OCI-LY1 (cell line): ENCODE measurements at regions not wholly inside any gene's neighbourhood (a gene's known extent, or its start where the extent isn't known, plus 50 kb on each side); places are given as distances from the start of the nearest gene placed in this dataset.
"Not testable (repeated sequence)": the region's sequence is repeated elsewhere in the genome, so short reads cannot be mapped to it uniquely, and the experiment has no call there.

Source experiments
- H2AFZ ChIP-seq: fragments of 200-600 bp; sonication (generic), shearing (Covaris generic); 2 replicates; pipeline ENCODE4 v1.6.0; 2014; ENCODE audit warnings: antibody characterized with exemption, mild to moderate bottlenecking, low read length
- H3F3A ChIP-seq: fragments of 200-600 bp; sonication (generic), shearing (Covaris generic); 2 replicates; pipeline ENCODE4 v1.6.0; 2014; ENCODE audit warnings: mild to moderate bottlenecking, antibody characterized with exemption, low read length, moderate library complexity; ENCODE audit not compliant: insufficient read depth
- H3K27ac ChIP-seq: fragments of 200-600 bp; sonication (generic); 2 replicates; pipeline ENCODE4 v1.5.1; 2014; ENCODE audit warnings: low read length, mixed run types, mild to moderate bottlenecking, low read depth; ENCODE audit not compliant: poor library complexity, severe bottlenecking
- H3K27me3 ChIP-seq: fragments of 200-600 bp; sonication (generic); 2 replicates; pipeline ENCODE4 v1.6.0; 2014; ENCODE audit warnings: antibody characterized with exemption, mild to moderate bottlenecking, low read length, moderate library complexity; ENCODE audit not compliant: insufficient read depth
- H3K36me3 ChIP-seq: fragments of 200-600 bp; sonication (generic); 2 replicates; pipeline ENCODE4 v1.6.1; 2014; ENCODE audit warnings: mild to moderate bottlenecking, antibody characterized with exemption, low read length, moderate library complexity, mixed read lengths; ENCODE audit not compliant: insufficient read depth
- H3K4me1 ChIP-seq: fragments of 200-600 bp; sonication (generic); 2 replicates; pipeline ENCODE4 v1.5.1; 2014; ENCODE audit warnings: mild to moderate bottlenecking, low read length, moderate library complexity; ENCODE audit not compliant: insufficient read depth, severe bottlenecking
- H3K4me2 ChIP-seq: fragments of 200-600 bp; sonication (generic), shearing (Covaris generic); 2 replicates; pipeline ENCODE4 v1.6.1; 2014; ENCODE audit warnings: low read length
- H3K4me3 ChIP-seq: fragments of 200-600 bp; sonication (generic); 2 replicates; pipeline ENCODE4 v1.5.1; 2014; ENCODE audit warnings: low read length, low read depth, mild to moderate bottlenecking, mixed read lengths; ENCODE audit not compliant: poor library complexity, severe bottlenecking
- H3K79me2 ChIP-seq: fragments of 200-600 bp; shearing (Covaris generic); 2 replicates; pipeline ENCODE4 v1.6.1; 2016; ENCODE audit warnings: mixed run types, low read length, mixed read lengths; ENCODE audit not compliant: insufficient read depth
- H3K9ac ChIP-seq: fragments of 200-600 bp; sonication (generic), shearing (Covaris generic); 2 replicates; pipeline ENCODE4 v1.6.1; 2014; ENCODE audit warnings: mild to moderate bottlenecking, low read length, mixed read lengths
- H3K9me2 ChIP-seq: fragments of 200-600 bp; sonication (generic), shearing (Covaris generic); 2 replicates; pipeline ENCODE4 v1.6.1; 2014; ENCODE audit warnings: low read depth, mild to moderate bottlenecking, low read length, mixed read lengths
- H3K9me3 ChIP-seq: fragments of 200-600 bp; shearing (Covaris generic); 2 replicates; pipeline ENCODE4 v1.6.1; 2014; ENCODE audit warnings: low read length, mixed read lengths
- H4K20me1 ChIP-seq: fragments of 200-600 bp; sonication (generic), shearing (Covaris generic); 2 replicates; pipeline ENCODE4 v1.6.0; 2016; ENCODE audit warnings: mild to moderate bottlenecking, low read length; ENCODE audit not compliant: insufficient read depth
- CTCF ChIP-seq: fragments of 200-600 bp; sonication (generic), shearing (Covaris generic); IDR thresholded peaks from 2 replicates; pipeline ENCODE4 v1.5.1; 2017; ENCODE audit warnings: mild to moderate bottlenecking, antibody characterized with exemption, low read length, moderate library complexity, mixed read lengths
- EZH2 ChIP-seq: fragments of 200-600 bp; sonication (generic), shearing (Covaris generic); IDR thresholded peaks from 2 replicates; pipeline ENCODE4 v1.8.0; 2017; ENCODE audit warnings: borderline replicate concordance, mixed run types, mild to moderate bottlenecking, antibody characterized with exemption, low read length, moderate library complexity, mixed read lengths

- H3K27me3 ChIP-seq, result no peaks in the 10 kb centered on the region
- no peak overlapping the region for H3K27ac ChIP-seq
- no peaks in the 10 kb centered on the region for H3K36me3 ChIP-seq
- H4K20me1 ChIP-seq, result no peaks in the 10 kb centered on the region
- no peaks in the 10 kb centered on the region for H3F3A ChIP-seq
- no peak overlapping the region for H2AFZ ChIP-seq
- H3K79me2 ChIP-seq, result no peaks in the 10 kb centered on the region
- TF ChIP-seq CTCF (no peak), EZH2 (no peak)
- no peak overlapping the region for H3K4me3 ChIP-seq
- H3K9ac ChIP-seq, result no peak overlapping the region
- no peaks in the 10 kb centered on the region for H3K4me1 ChIP-seq
- H3K9me3 ChIP-seq, result no peaks in the 10 kb centered on the region
- no peaks in the 10 kb centered on the region for H3K9me2 ChIP-seq
- no peak overlapping the region for H3K4me2 ChIP-seq
Observed at GRCh38 chr2:236785611-236786057, 216.0 kb downstream of the ACKR3 start.

GRCh38 chr2:236786751-236787150, 217.1 kb downstream of the ACKR3 start:
- Histone ChIP-seq H4K20me1 (no peaks in the 10 kb centered on the region), H3K79me2 (no peaks in the 10 kb centered on the region), H3F3A (no peaks in the 10 kb centered on the region), H3K9me2 (no peaks in the 10 kb centered on the region), H3K9me3 (no peaks in the 10 kb centered on the region), H3K27me3 (no peaks in the 10 kb centered on the region), H3K9ac (no peak overlapping the region), H3K27ac (no peak overlapping the region), H3K4me1 (no peaks in the 10 kb centered on the region), H3K4me3 (no peak overlapping the region), H3K36me3 (no peaks in the 10 kb centered on the region), H3K4me2 (no peak overlapping the region), H2AFZ (no peak overlapping the region)
- TF ChIP-seq EZH2 (no peak), CTCF (no peak)

GRCh38 chr2:236787376-236787775, 217.8 kb downstream of the ACKR3 start:
- not testable (repeated sequence) for H3K4me2 ChIP-seq, H3K36me3 ChIP-seq, H2AFZ ChIP-seq, H3K27me3 ChIP-seq, H3K4me1 ChIP-seq, H3K9me2 ChIP-seq, H3F3A ChIP-seq, H3K27ac ChIP-seq, H4K20me1 ChIP-seq, H3K79me2 ChIP-seq, H3K9me3 ChIP-seq, H3K9ac ChIP-seq, H3K4me3 ChIP-seq

- H4K20me1 ChIP-seq, result no peaks in the 10 kb centered on the region
- no peak overlapping the region for H2AFZ ChIP-seq
- H3K79me2 ChIP-seq, result no peaks in the 10 kb centered on the region
- H3K9me3 ChIP-seq, result no peaks in the 10 kb centered on the region
- H3F3A ChIP-seq, result no peaks in the 10 kb centered on the region
- H3K4me2 ChIP-seq, result no peak overlapping the region
- no peak overlapping the region for H3K4me3 ChIP-seq
- no peak overlapping the region for H3K27ac ChIP-seq
- H3K9me2 ChIP-seq, result no peaks in the 10 kb centered on the region
- no peaks in the 10 kb centered on the region for H3K4me1 ChIP-seq
- TF ChIP-seq EZH2, result no peak
- TF ChIP-seq CTCF, result no peak
- no peaks in the 10 kb centered on the region for H3K36me3 ChIP-seq
- no peak overlapping the region for H3K9ac ChIP-seq
- no peaks in the 10 kb centered on the region for H3K27me3 ChIP-seq
Observed at GRCh38 chr2:236787885-236788284, 218.3 kb downstream of the ACKR3 start.
